ENCODE measurements at regions not wholly inside any gene's neighbourhood (a gene's known extent, or its start where the extent isn't known, plus 50 kb on each side); places are given as distances from the start of the nearest gene placed in this dataset.

GRCh38 chr2:234839285-234839684 is 112.5 kb upstream of the SH3BP4 start:
- no peak for TF ChIP-seq CTCF (IDR thresholded peaks at IDR 0.05)
- no peak for TF ChIP-seq POLR2A (IDR thresholded peaks at IDR 0.05)

All from lower leg skin (tissue), 3 donors.